ENCODE measurements at regions not wholly inside any gene's neighbourhood (a gene's known extent, or its start where the extent isn't known, plus 50 kb on each side); places are given as distances from the start of the nearest gene placed in this dataset.

DNA sequence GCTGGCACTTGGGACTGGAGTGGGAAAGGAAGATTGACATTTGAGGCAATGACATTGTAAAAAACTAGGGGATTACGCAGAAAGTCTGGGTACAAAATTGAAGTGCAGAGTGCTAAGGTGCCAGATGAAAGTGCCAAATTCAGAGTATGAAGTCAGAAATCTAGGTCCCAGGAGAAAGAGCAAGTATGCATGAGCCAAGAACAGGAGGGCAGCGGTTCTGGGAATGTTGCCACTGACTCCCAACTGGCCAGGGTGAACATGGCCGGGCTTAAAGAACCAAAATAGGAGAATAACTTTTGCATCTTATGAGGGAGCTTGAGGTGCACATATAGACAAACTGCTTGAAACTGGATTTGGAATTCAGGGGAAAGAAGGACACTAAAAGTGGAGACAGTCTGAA is 495.8 kb upstream of the KLF12 start (continued):
- no peak for TF ChIP-seq FOSL1 (IDR thresholded peaks at IDR 0.05; ENCODE audit: insufficient read depth, low read depth, low read length)
- TF ChIP-seq TAF1 (IDR thresholded peaks at IDR 0.05; ENCODE audit: low read depth, low read length) = no peak
